SK-N-SH (cell line): ENCODE measurements at regions not wholly inside any gene's neighbourhood (a gene's known extent, or its start where the extent isn't known, plus 50 kb on each side); places are given as distances from the start of the nearest gene placed in this dataset.
"Not testable (repeated sequence)": the region's sequence is repeated elsewhere in the genome, so short reads cannot be mapped to it uniquely, and the experiment has no call there.

Experiments
- CTCF ChIA-PET: fragments of 300-600, 350-600 bp; formaldehyde crosslinking; extraction: SDS; loops from one replicate; lab custom pipeline; 2021; lab: Yijun Ruan, JAX
- POLR2A ChIA-PET: fragments of 350-600 bp; sonication (Branson Sonifier 250); formaldehyde crosslinking; extraction: SDS; loops from one replicate; lab custom pipeline; 2020; ENCODE audit warnings: antibody characterized with exemption, inconsistent platforms; lab: Yijun Ruan, JAX
- DNase-seq: peaks from one replicate; pipeline ENCODE4 v3.0.0; 2012
- H2AFZ ChIP-seq: fragments of 200-600 bp; sonication (generic); 2 replicates; pipeline ENCODE4 v1.8.1; 2016; ENCODE audit warnings: antibody characterized with exemption, mild to moderate bottlenecking, low read depth
- H3F3A ChIP-seq: fragments of 200-600 bp; sonication (generic); replicated peaks from 2 replicates; pipeline ENCODE3; 2016; ENCODE audit warnings: antibody characterized with exemption, mild to moderate bottlenecking; ENCODE audit not compliant: insufficient read depth
- H3K27ac ChIP-seq, 2 experiments: fragments of 200-500 bp in 1 of 2; fragments of 200-600 bp in 1 of 2; sonication (Bioruptor generic) in 1 of 2; sonication (generic), shearing (Covaris generic) in 1 of 2; 2 replicates each; pipeline versions ENCODE4 v1.5.1 to v1.6.1; 2014 to 2016; ENCODE audit warnings: low read depth in 2 of 2, inconsistent platforms in 1 of 2, low read length in 1 of 2, mild to moderate bottlenecking in 1 of 2, mixed read lengths in 1 of 2
- H3K27me3 ChIP-seq: fragments of 200-600 bp; sonication (generic), shearing (Covaris generic); 2 replicates; pipeline ENCODE4 v1.6.1; 2016; ENCODE audit warnings: mixed run types; ENCODE audit not compliant: insufficient read depth
- H3K36me3 ChIP-seq, 2 experiments: fragments of 200-500 bp in 1 of 2; fragments of 200-600 bp in 1 of 2; sonication (Bioruptor generic) in 1 of 2; sonication (generic) in 1 of 2; replicated peaks in 1 of 2; 2 replicates each; pipeline versions ENCODE3 to v1.5.1; 2014 to 2016; ENCODE audit warnings: low read length in 1 of 2, mild to moderate bottlenecking in 1 of 2; ENCODE audit not compliant: insufficient read depth in 2 of 2, control insufficient read depth in 1 of 2
- H3K4me1 ChIP-seq, 2 experiments: fragments of 200-500 bp in 1 of 2; fragments of 200-600 bp in 1 of 2; sonication (Bioruptor generic) in 1 of 2; sonication (generic), shearing (Covaris generic) in 1 of 2; 2 replicates each; pipeline versions ENCODE4 v1.5.1 to v1.6.1; 2014 to 2016; ENCODE audit warnings: low read depth in 1 of 2, low read length in 1 of 2, mixed run types in 1 of 2; ENCODE audit not compliant: insufficient read depth in 2 of 2, control insufficient read depth in 1 of 2
- H3K4me2 ChIP-seq: fragments of 200-600 bp; sonication (generic), shearing (Covaris generic); 2 replicates; pipeline ENCODE4 v1.6.1; 2017; ENCODE audit warnings: mixed run types
- H3K4me3 ChIP-seq, 2 experiments: fragments of 200-500 bp in 1 of 2; fragments of 200-600 bp in 1 of 2; sonication (Bioruptor generic) in 1 of 2; sonication (generic), shearing (Covaris generic) in 1 of 2; 2 replicates each; pipeline versions ENCODE4 v1.5.1 to v1.8.1; 2014 to 2016; ENCODE audit warnings: low read depth in 2 of 2, inconsistent platforms in 1 of 2, low read length in 1 of 2, mild to moderate bottlenecking in 1 of 2, mixed read lengths in 1 of 2, moderate library complexity in 1 of 2
- H3K79me2 ChIP-seq: fragments of 200-600 bp; sonication (generic); 2 replicates; pipeline ENCODE4 v1.8.1; 2017; ENCODE audit warnings: mild to moderate bottlenecking; ENCODE audit not compliant: insufficient read depth
- H3K9ac ChIP-seq: fragments of 200-600 bp; sonication (generic); 2 replicates; pipeline ENCODE4 v1.6.1; 2017; ENCODE audit warnings: mixed run types
- H3K9me2 ChIP-seq: fragments of 200-600 bp; sonication (generic); 2 replicates; pipeline ENCODE4 v1.6.1; 2017; ENCODE audit warnings: mixed run types
- H3K9me3 ChIP-seq: fragments of 200-600 bp; sonication (generic); 2 replicates; pipeline ENCODE4 v1.6.1; 2017; ENCODE audit warnings: mixed run types, mild to moderate bottlenecking, moderate library complexity
- H4K20me1 ChIP-seq: fragments of 200-600 bp; sonication (generic); 2 replicates; pipeline ENCODE4 v1.6.1; 2017; ENCODE audit warnings: mild to moderate bottlenecking, mixed run types; ENCODE audit not compliant: insufficient read depth
- CHD2 ChIP-seq: fragments of 150-350 bp; IDR thresholded peaks from 2 replicates; pipeline ENCODE4 v1.6.1; 2018; ENCODE audit warnings: low read length; ENCODE audit not compliant: partially characterized antibody
- EZH2phosphoT487 ChIP-seq: fragments of 200-600 bp; sonication (generic); IDR thresholded peaks from 2 replicates; pipeline ENCODE4 v1.6.1; 2017; ENCODE audit warnings: low read depth, mixed run types, mild to moderate bottlenecking, antibody characterized with exemption, moderate library complexity, borderline replicate concordance
- FOSL2 ChIP-seq: IDR thresholded peaks from 2 replicates; pipeline ENCODE4 v1.4.0; 2012; ENCODE audit warnings: low read depth, mild to moderate bottlenecking, moderate library complexity, borderline replicate concordance
- FOXJ3 ChIP-seq: sonication (generic); formaldehyde crosslinking; IDR thresholded peaks from 2 replicates; pipeline ENCODE4 v1.5.1; 2020; ENCODE audit warnings: mild to moderate bottlenecking, missing genetic modification reagents
- GATA2 ChIP-seq: sonication (generic); formaldehyde crosslinking; IDR thresholded peaks from 2 replicates; pipeline ENCODE4 v1.5.0; 2020; ENCODE audit warnings: mild to moderate bottlenecking, missing genetic modification reagents
- MAX ChIP-seq: IDR thresholded peaks from 2 replicates; pipeline ENCODE4 v1.4.0; 2012; ENCODE audit warnings: low read depth
- MXI1 ChIP-seq: IDR thresholded peaks from 2 replicates; pipeline ENCODE4 v1.6.1; 2012; ENCODE audit warnings: mild to moderate bottlenecking, low read depth, low read length, improper control_type of control experiment
- POLR2AphosphoS5 ChIP-seq: IDR thresholded peaks from 2 replicates; pipeline ENCODE4 v1.6.1; 2012; ENCODE audit warnings: low read depth, low read length
- RCOR1 ChIP-seq: fragments of 150-350 bp; IDR thresholded peaks from 2 replicates; pipeline ENCODE4 v1.6.1; 2017; ENCODE audit warnings: antibody characterized with exemption, low read length
- RXRA ChIP-seq: IDR thresholded peaks from 2 replicates; pipeline ENCODE4 v1.4.0; 2012; ENCODE audit warnings: low read depth, mild to moderate bottlenecking, borderline replicate concordance
- SIN3A ChIP-seq: IDR thresholded peaks from 2 replicates; pipeline ENCODE4 v1.6.1; 2012; ENCODE audit warnings: low read depth, mild to moderate bottlenecking, low read length, moderate library complexity, borderline replicate concordance
- TAF1 ChIP-seq: IDR thresholded peaks from 2 replicates; pipeline ENCODE4 v1.6.1; 2012; ENCODE audit warnings: low read depth, mild to moderate bottlenecking, low read length, moderate library complexity, borderline replicate concordance
- YY1 ChIP-seq: IDR thresholded peaks from 2 replicates; pipeline ENCODE4 v1.4.0; 2012; ENCODE audit warnings: low read depth, mild to moderate bottlenecking
- ZBTB33 ChIP-seq: IDR thresholded peaks from 2 replicates; pipeline ENCODE4 v1.4.0; 2012; ENCODE audit warnings: low read depth, borderline replicate concordance
- WGBS: methylation state at CpG from one replicate; pipeline ENCODE4 v1.1.6; 2017; ENCODE audit warnings: low lambda C conversion rate; 5-methylcytosine and 5-hydroxymethylcytosine counted together
- TF ChIP-seq, protein P1 (sequence below): fragments of 200-600 bp; sonication (generic); IDR thresholded peaks from 2 replicates; pipeline ENCODE4 v1.6.1; 2017; ENCODE audit warnings: antibody characterized with exemption, mild to moderate bottlenecking, moderate library complexity

- no peaks in the 10 kb centered on the region for H3F3A ChIP-seq
- no peak overlapping the region for H3K4me3 ChIP-seq
- no peaks in the 10 kb centered on the region for H3K36me3 ChIP-seq
- no peak overlapping the region for H2AFZ ChIP-seq
- H3K27me3 ChIP-seq, result no peaks in the 10 kb centered on the region
- no peaks in the 10 kb centered on the region for H3K4me1 ChIP-seq
- H3K9ac ChIP-seq, result no peak overlapping the region
- H4K20me1 ChIP-seq, result no peaks in the 10 kb centered on the region
- no peak for DNase-seq
- 6% methylated on average over 3 of the region's 3 CpGs for WGBS
- POLR2A ChIA-PET, result no interaction called here
- H3K27ac ChIP-seq, result no peak overlapping the region
- H3K79me2 ChIP-seq, result no peaks in the 10 kb centered on the region
- H3K9me3 ChIP-seq, result no peaks in the 10 kb centered on the region; the same call in 1 of the 2 replicates
- TF ChIP-seq RXRA (no peak), FOXJ3 (CRISPR knock-in tag) (no peak), GATA2 (CRISPR knock-in tag) (no peak), CHD2 (no peak), TAF1 (no peak), MXI1 (no peak), MAX (no peak), FOSL2 (no peak), POLR2AphosphoS5 (no peak), EZH2phosphoT487 (no peak), SIN3A (no peak), YY1 (no peak), RCOR1 (no peak), ZBTB33 (no peak)
- TF ChIP-seq, protein P1, sequence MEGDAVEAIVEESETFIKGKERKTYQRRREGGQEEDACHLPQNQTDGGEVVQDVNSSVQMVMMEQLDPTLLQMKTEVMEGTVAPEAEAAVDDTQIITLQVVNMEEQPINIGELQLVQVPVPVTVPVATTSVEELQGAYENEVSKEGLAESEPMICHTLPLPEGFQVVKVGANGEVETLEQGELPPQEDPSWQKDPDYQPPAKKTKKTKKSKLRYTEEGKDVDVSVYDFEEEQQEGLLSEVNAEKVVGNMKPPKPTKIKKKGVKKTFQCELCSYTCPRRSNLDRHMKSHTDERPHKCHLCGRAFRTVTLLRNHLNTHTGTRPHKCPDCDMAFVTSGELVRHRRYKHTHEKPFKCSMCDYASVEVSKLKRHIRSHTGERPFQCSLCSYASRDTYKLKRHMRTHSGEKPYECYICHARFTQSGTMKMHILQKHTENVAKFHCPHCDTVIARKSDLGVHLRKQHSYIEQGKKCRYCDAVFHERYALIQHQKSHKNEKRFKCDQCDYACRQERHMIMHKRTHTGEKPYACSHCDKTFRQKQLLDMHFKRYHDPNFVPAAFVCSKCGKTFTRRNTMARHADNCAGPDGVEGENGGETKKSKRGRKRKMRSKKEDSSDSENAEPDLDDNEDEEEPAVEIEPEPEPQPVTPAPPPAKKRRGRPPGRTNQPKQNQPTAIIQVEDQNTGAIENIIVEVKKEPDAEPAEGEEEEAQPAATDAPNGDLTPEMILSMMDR, result no peak
- no peak overlapping the region for H3K4me2 ChIP-seq
- CTCF ChIA-PET, result no interaction called here
- no peaks in the 10 kb centered on the region for H3K9me2 ChIP-seq
These were observed 1617.2 kb upstream of the AGA start for GRCh38 chr4:179059396-179059795.

DNA sequence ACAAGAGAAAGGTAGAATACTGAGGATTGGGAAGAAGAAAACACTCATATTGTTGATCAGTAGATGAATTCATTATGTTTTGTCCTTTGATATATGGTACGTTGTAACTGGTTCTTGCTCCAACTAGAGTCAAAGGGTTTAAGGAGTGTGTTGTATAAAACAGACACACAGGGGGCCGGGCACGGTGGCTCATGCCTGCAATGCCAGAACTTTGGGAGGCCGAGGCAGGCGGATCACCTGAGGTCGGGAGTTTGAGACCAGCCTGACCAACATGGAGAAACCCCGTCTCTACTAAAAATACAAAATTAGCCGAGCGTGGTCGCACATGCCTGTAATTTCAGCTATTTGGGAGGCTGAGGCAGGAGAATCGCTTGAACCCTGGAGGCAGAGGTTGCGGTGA lies 1624.0 kb upstream of the AGA start:
- 7% methylated on average over 12 of the region's 12 CpGs for WGBS
- H3K4me1 ChIP-seq, POLR2A ChIA-PET, CTCF ChIA-PET, H3F3A ChIP-seq, H4K20me1 ChIP-seq, H3K9me2 ChIP-seq, H2AFZ ChIP-seq, H3K4me2 ChIP-seq, H3K4me3 ChIP-seq, H3K36me3 ChIP-seq, H3K9me3 ChIP-seq, H3K79me2 ChIP-seq, H3K27me3 ChIP-seq, H3K27ac ChIP-seq, DNase-seq, H3K9ac ChIP-seq: not testable (repeated sequence)
